Neural cell (in vitro differentiated cells): ENCODE measurements at regions not wholly inside any gene's neighbourhood (a gene's known extent, or its start where the extent isn't known, plus 50 kb on each side); places are given as distances from the start of the nearest gene placed in this dataset.

ENCODE experiments used
- MXI1 ChIP-seq: fragments of 450-650 bp; conservative IDR thresholded peaks from 2 replicates; pipeline ENCODE4 v1.6.1; 2014; ENCODE audit warnings: antibody characterized with exemption, mild to moderate bottlenecking; ENCODE audit not compliant: poor library complexity, severe bottlenecking
- TAF1 ChIP-seq: IDR thresholded peaks from 2 replicates; pipeline ENCODE4 v1.6.1; 2012; ENCODE audit warnings: low read depth

DNA sequence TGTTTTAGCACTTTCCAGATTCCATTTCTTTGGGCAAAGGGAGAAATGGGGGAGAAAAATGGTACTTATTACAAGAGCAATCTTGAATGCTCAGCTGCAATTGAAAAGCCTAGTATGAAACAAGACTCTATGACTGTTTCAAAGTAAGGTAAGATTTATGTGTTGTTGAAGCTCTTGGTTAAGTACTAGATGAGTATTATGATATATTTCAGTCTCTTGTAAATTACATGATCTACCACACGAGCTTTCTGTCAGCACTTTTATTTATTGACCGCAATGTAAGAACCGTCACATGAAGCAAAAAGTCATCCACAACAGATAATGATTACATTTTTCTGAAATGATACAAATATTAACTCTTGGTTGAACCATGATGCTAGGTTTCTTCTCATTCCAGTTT, 906.7 kb upstream of the CHORDC1 start:
- TF ChIP-seq MXI1, result no peak
- no peak for TF ChIP-seq TAF1
